ENCODE measurements at regions not wholly inside any gene's neighbourhood (a gene's known extent, or its start where the extent isn't known, plus 50 kb on each side); places are given as distances from the start of the nearest gene placed in this dataset.
"Not testable (repeated sequence)": the region's sequence is repeated elsewhere in the genome, so short reads cannot be mapped to it uniquely, and the experiment has no call there.

DNA sequence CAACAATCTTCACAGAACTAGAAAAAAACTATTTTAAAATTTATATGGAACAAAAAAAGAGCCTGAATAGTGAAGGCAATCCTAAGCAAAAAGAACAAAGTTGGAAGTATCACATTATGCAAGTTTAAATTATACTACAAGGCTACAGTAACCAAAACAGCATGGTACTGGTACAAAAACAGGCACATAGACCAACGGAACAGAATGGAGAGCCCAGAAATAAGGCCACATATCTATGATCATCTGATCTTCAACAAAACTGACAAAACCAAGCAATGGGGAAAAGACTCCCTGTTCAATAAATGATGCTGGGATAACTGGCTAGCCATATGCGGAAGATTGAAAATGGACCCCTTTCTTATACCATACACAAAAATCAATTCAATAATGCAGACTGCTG lies 74.4 kb upstream of the RTN4 start:
- not testable (repeated sequence) for H2BK15ac ChIP-seq (replicated peaks; ENCODE audit: low read depth); H4K5ac ChIP-seq (ENCODE audit: low read length); H3K9ac ChIP-seq (ENCODE audit: low read length); H3K4me2 ChIP-seq (ENCODE audit: low read length); H4K8ac ChIP-seq (ENCODE audit: low read depth, low read length); H2BK120ac ChIP-seq (ENCODE audit: low read depth, low read length); H3K23ac ChIP-seq (ENCODE audit: low read length); H3K27ac ChIP-seq (ENCODE audit: low read depth, low read length); H3K36me3 ChIP-seq (ENCODE audit: control insufficient read depth, insufficient read depth, low read length); H3K56ac ChIP-seq (ENCODE audit: low read length); DNase-seq; H3K27me3 ChIP-seq (ENCODE audit: insufficient read depth, low read length, poor library complexity); H3K18ac ChIP-seq (ENCODE audit: low read length); H2AK5ac ChIP-seq (ENCODE audit: low read length); H3K79me2 ChIP-seq (ENCODE audit: control insufficient read depth, insufficient read depth, low read length); H3K79me1 ChIP-seq (ENCODE audit: low read length); H3K4me1 ChIP-seq (ENCODE audit: control insufficient read depth, low read depth, low read length); H3K4ac ChIP-seq (ENCODE audit: low read depth, low read length); H3K4me3 ChIP-seq (ENCODE audit: low read length); H2BK5ac ChIP-seq (ENCODE audit: low read length)
- WGBS (ENCODE audit: extremely low coverage, insufficient coverage, low lambda C conversion rate), result no CpG with 5 or more reads among the region's 2 CpGs

DNA sequence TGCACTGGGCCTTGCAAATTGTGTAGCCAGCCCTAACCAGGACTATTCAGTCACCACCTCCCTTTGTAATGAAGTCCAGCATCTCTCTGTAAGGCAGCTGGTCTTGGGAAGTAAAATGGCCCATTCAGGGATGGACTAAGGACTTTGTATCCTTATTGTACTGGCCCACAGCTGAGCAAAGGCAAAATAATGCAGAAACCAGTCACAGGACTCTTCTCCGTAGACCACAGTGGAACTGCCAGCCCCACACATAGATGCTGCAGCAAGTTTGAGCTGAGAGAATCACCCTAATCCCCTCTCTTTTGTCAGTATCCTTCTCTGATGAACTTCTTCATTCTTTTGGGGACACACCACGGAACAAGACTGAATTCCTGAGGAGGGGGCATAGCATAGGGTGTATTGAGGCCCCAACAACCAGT lies 73.6 kb upstream of the RTN4 start:
- DNase-seq, result no peak
- H3K18ac ChIP-seq (ENCODE audit: low read length), result no peak overlapping the region
- no peak overlapping the region for H3K27ac ChIP-seq (ENCODE audit: low read depth, low read length)
- H3K4me1 ChIP-seq (ENCODE audit: control insufficient read depth, low read depth, low read length), result peaks cover 15% of the 10 kb centered on the region
- H2AK5ac ChIP-seq (ENCODE audit: low read length), result no peak overlapping the region
- no peaks in the 10 kb centered on the region for H3K79me2 ChIP-seq (ENCODE audit: control insufficient read depth, insufficient read depth, low read length)
- H3K4ac ChIP-seq (ENCODE audit: low read depth, low read length), result no peak overlapping the region
- H3K9ac ChIP-seq (ENCODE audit: low read length), result no peak overlapping the region
- no CpG with 5 or more reads among the region's 2 CpGs for WGBS (ENCODE audit: extremely low coverage, insufficient coverage, low lambda C conversion rate)
- H3K4me2 ChIP-seq (ENCODE audit: low read length), result no peak overlapping the region
- H3K36me3 ChIP-seq (ENCODE audit: control insufficient read depth, insufficient read depth, low read length), result no peaks in the 10 kb centered on the region
- H2BK5ac ChIP-seq (ENCODE audit: low read length), result no peak overlapping the region
- no peak overlapping the region for H2BK15ac ChIP-seq (replicated peaks; ENCODE audit: low read depth)
- H3K79me1 ChIP-seq (ENCODE audit: low read length), result no peaks in the 10 kb centered on the region
- H3K56ac ChIP-seq (ENCODE audit: low read length), result no peak overlapping the region
- H4K5ac ChIP-seq (ENCODE audit: low read length), result no peak overlapping the region
- H3K27me3 ChIP-seq (ENCODE audit: insufficient read depth, low read length, poor library complexity), result no peaks in the 10 kb centered on the region
- H4K8ac ChIP-seq (ENCODE audit: low read depth, low read length), result no peak overlapping the region
- H3K23ac ChIP-seq (ENCODE audit: low read length), result no peak overlapping the region
- no peak overlapping the region for H3K4me3 ChIP-seq (ENCODE audit: low read length)
- no peak overlapping the region for H2BK120ac ChIP-seq (ENCODE audit: low read depth, low read length)

DNA sequence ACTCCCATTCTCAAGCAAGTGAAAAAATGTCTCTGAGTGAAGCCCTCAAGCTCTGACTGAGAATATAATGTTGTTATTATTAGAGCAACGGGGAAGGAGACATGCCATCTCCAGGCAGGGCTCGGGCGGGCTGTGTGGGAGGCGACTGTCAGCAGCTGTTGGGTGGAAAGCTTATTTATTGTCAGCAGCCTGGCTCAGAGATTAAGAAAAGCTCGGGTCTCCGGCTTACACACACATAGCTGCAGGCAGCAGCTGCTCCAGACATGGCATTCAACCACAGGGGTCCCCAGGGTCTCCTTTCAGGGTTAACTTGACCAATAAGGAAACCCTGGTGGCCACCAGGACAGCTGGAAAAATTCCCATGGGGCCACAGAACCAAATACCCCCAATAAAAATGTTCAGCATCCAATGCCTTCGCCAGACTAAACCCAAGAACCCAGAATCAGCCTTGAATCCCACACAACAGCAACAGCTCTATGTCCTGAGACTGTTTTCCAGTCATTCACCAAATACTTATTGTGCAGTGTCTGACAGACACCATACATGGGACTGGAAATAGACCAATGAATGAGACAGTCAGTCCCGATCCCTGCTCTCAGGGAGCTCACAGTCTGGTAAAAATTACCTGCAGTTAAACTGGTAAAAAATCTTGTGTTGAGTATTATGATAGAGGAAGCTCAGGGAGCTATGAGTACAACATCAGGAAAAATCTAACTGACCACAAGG lies 70.5 kb upstream of the RTN4 start:
- Histone ChIP-seq H2BK5ac (ENCODE audit: low read length) (no peak overlapping the region), H3K4me1 (ENCODE audit: control insufficient read depth, low read depth, low read length) (peaks cover 18% of the 10 kb centered on the region), H3K27me3 (ENCODE audit: insufficient read depth, low read length, poor library complexity) (no peaks in the 10 kb centered on the region), H3K23ac (ENCODE audit: low read length) (no peak overlapping the region), H3K4me2 (ENCODE audit: low read length) (no peak overlapping the region), H2AK5ac (ENCODE audit: low read length) (no peak overlapping the region), H3K36me3 (ENCODE audit: control insufficient read depth, insufficient read depth, low read length) (no peaks in the 10 kb centered on the region), H4K5ac (ENCODE audit: low read length) (no peak overlapping the region), H3K4me3 (ENCODE audit: low read length) (no peak overlapping the region), H2BK120ac (ENCODE audit: low read depth, low read length) (no peak overlapping the region), H2BK15ac (replicated peaks; ENCODE audit: low read depth) (peak overlapping the region; percentile 2), H3K18ac (ENCODE audit: low read length) (no peak overlapping the region), H4K8ac (ENCODE audit: low read depth, low read length) (no peak overlapping the region), H3K9ac (ENCODE audit: low read length) (no peak overlapping the region), H3K4ac (ENCODE audit: low read depth, low read length) (peak overlapping the region; percentile 45), H3K79me1 (ENCODE audit: low read length) (no peaks in the 10 kb centered on the region), H3K56ac (ENCODE audit: low read length) (no peak overlapping the region), H3K27ac (ENCODE audit: low read depth, low read length) (no peak overlapping the region), H3K79me2 (ENCODE audit: control insufficient read depth, insufficient read depth, low read length) (no peaks in the 10 kb centered on the region)
- no CpG with 5 or more reads among the region's 8 CpGs for WGBS (ENCODE audit: extremely low coverage, insufficient coverage, low lambda C conversion rate)
- no peak for DNase-seq

GRCh38 chr2:55119711-55120487 lies 69.6 kb upstream of the RTN4 start:
- H3K4me1 ChIP-seq (ENCODE audit: control insufficient read depth, low read depth, low read length), result peaks cover 21% of the 10 kb centered on the region
- peak overlapping the region; percentile 81 for H3K4ac ChIP-seq (ENCODE audit: low read depth, low read length)
- peak overlapping the region; percentile 67 for H2AK5ac ChIP-seq (ENCODE audit: low read length)
- no peaks in the 10 kb centered on the region for H3K79me1 ChIP-seq (ENCODE audit: low read length)
- peak overlapping the region; percentile 78 for H2BK5ac ChIP-seq (ENCODE audit: low read length)
- peak overlapping the region; percentile 31 for H3K9ac ChIP-seq (ENCODE audit: low read length)
- peak; percentile 57 for DNase-seq
- no peaks in the 10 kb centered on the region for H3K27me3 ChIP-seq (ENCODE audit: insufficient read depth, low read length, poor library complexity)
- no peak overlapping the region for H3K4me2 ChIP-seq (ENCODE audit: low read length)
- H2BK120ac ChIP-seq (ENCODE audit: low read depth, low read length), result no peak overlapping the region
- H3K18ac ChIP-seq (ENCODE audit: low read length), result peak overlapping the region; percentile 29
- no CpG with 5 or more reads among the region's 10 CpGs for WGBS (ENCODE audit: extremely low coverage, insufficient coverage, low lambda C conversion rate)
- H3K36me3 ChIP-seq (ENCODE audit: control insufficient read depth, insufficient read depth, low read length), result no peaks in the 10 kb centered on the region
- H3K56ac ChIP-seq (ENCODE audit: low read length), result peak overlapping the region; percentile 75
- peak overlapping the region; percentile 98 for H3K23ac ChIP-seq (ENCODE audit: low read length)
- H3K79me2 ChIP-seq (ENCODE audit: control insufficient read depth, insufficient read depth, low read length), result no peaks in the 10 kb centered on the region
- no peak overlapping the region for H2BK15ac ChIP-seq (replicated peaks; ENCODE audit: low read depth)
- no peak overlapping the region for H4K5ac ChIP-seq (ENCODE audit: low read length)
- no peak overlapping the region for H4K8ac ChIP-seq (ENCODE audit: low read depth, low read length)
- H3K4me3 ChIP-seq (ENCODE audit: low read length), result no peak overlapping the region
- no peak overlapping the region for H3K27ac ChIP-seq (ENCODE audit: low read depth, low read length)

- H3K27ac ChIP-seq (ENCODE audit: low read depth, low read length), result no peak overlapping the region
- no peak overlapping the region for H4K5ac ChIP-seq (ENCODE audit: low read length)
- H3K4me3 ChIP-seq (ENCODE audit: low read length), result no peak overlapping the region
- DNase-seq, result peak; percentile 58
- no peaks in the 10 kb centered on the region for H3K79me1 ChIP-seq (ENCODE audit: low read length)
- no peaks in the 10 kb centered on the region for H3K79me2 ChIP-seq (ENCODE audit: control insufficient read depth, insufficient read depth, low read length)
- no peak overlapping the region for H3K18ac ChIP-seq (ENCODE audit: low read length)
- WGBS (ENCODE audit: extremely low coverage, insufficient coverage, low lambda C conversion rate), result no CpG with 5 or more reads among the region's 3 CpGs
- peak overlapping the region; percentile 51 for H2BK5ac ChIP-seq (ENCODE audit: low read length)
- no peak overlapping the region for H4K8ac ChIP-seq (ENCODE audit: low read depth, low read length)
- H3K9ac ChIP-seq (ENCODE audit: low read length), result no peak overlapping the region
- H2BK15ac ChIP-seq (replicated peaks; ENCODE audit: low read depth), result no peak overlapping the region
- no peaks in the 10 kb centered on the region for H3K27me3 ChIP-seq (ENCODE audit: insufficient read depth, low read length, poor library complexity)
- no peak overlapping the region for H3K56ac ChIP-seq (ENCODE audit: low read length)
- H2BK120ac ChIP-seq (ENCODE audit: low read depth, low read length), result no peak overlapping the region
- H2AK5ac ChIP-seq (ENCODE audit: low read length), result no peak overlapping the region
- H3K4ac ChIP-seq (ENCODE audit: low read depth, low read length), result no peak overlapping the region
- H3K23ac ChIP-seq (ENCODE audit: low read length), result no peak overlapping the region
- no peaks in the 10 kb centered on the region for H3K36me3 ChIP-seq (ENCODE audit: control insufficient read depth, insufficient read depth, low read length)
- no peak overlapping the region for H3K4me2 ChIP-seq (ENCODE audit: low read length)
- peaks cover 21% of the 10 kb centered on the region for H3K4me1 ChIP-seq (ENCODE audit: control insufficient read depth, low read depth, low read length)
Observed at GRCh38 chr2:55118643-55119083, 68.4 kb upstream of the RTN4 start.

Data from mesendoderm (in vitro differentiated cells).